ENCODE measurements at regions not wholly inside any gene's neighbourhood (a gene's known extent, or its start where the extent isn't known, plus 50 kb on each side); places are given as distances from the start of the nearest gene placed in this dataset.

DNA sequence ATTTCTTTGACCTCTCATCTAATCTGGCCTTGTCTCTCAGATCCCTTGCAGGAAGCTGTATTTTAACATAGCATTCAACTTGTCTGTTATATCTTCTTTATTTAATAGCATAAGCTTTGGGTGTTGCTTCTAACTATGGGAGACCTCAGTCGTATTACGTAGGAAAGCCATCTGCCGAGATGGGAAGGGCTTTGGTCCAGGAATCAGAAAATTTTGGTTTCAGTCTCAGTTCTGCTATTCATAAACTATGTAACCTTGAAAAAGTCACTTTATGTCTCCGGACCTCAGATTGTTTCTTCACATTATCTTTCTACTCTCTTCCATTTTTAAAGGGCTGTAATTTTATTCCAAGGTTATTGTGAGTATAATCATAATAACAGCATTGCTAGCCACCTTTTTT lies 297.7 kb downstream of the SATB2 start:
- Mint-ChIP-seq H3K36me3 (ENCODE audit: low read depth) (peaks cover 2% of the 10 kb centered on the region), H3K27me3 (ENCODE audit: low read depth) (peaks cover 7% of the 10 kb centered on the region), H3K4me3 (ENCODE audit: unreplicated experiment) (no peak overlapping the region), H3K4me1 (ENCODE audit: low read depth) (no peaks in the 10 kb centered on the region), H3K27ac (ENCODE audit: unreplicated experiment) (no peak overlapping the region), H3K9me3 (ENCODE audit: low read depth) (peaks cover 24% of the 10 kb centered on the region)
- TF ChIP-seq, protein P1, sequence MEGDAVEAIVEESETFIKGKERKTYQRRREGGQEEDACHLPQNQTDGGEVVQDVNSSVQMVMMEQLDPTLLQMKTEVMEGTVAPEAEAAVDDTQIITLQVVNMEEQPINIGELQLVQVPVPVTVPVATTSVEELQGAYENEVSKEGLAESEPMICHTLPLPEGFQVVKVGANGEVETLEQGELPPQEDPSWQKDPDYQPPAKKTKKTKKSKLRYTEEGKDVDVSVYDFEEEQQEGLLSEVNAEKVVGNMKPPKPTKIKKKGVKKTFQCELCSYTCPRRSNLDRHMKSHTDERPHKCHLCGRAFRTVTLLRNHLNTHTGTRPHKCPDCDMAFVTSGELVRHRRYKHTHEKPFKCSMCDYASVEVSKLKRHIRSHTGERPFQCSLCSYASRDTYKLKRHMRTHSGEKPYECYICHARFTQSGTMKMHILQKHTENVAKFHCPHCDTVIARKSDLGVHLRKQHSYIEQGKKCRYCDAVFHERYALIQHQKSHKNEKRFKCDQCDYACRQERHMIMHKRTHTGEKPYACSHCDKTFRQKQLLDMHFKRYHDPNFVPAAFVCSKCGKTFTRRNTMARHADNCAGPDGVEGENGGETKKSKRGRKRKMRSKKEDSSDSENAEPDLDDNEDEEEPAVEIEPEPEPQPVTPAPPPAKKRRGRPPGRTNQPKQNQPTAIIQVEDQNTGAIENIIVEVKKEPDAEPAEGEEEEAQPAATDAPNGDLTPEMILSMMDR (IDR thresholded peaks at IDR 0.05): no peak
- DNase-seq (ENCODE audit: low spot score): no peak

DNA sequence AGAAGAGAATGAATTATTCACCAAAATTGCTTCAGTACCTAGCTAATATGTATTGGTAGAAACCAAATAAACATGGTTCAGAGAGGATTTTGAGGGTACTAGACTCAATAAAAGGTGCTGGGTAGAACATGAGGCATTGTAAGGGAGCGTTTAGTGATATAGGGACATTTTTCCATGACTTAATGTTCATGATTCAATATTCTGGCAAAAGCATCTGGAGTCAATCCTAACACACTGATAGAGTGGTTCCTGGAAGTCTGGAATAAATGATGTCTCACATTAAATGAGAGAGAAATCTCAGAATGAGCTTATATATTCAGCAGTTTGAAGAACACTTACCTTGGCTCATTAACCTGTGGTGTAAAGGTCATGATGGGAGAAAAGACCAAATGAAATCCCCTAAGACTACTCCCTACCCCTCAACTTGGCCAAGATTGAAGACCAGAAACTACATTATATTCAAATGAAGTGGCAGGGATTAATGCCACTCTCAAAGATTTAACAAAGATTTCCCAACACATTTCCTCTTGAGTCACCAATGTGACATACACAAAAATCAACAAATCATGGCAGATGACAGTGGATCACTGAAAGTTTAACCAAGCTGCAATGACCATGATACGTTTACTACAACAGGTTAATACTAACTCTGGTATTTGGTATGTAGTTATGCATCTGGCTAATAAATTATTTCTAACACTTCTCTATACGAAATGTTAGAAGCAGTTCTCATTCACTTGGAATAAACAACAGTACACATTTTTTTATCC lies 309.5 kb downstream of the SATB2 start:
- TF ChIP-seq, protein P1 (IDR thresholded peaks at IDR 0.05): no peak
- Mint-ChIP-seq H3K4me3 (ENCODE audit: unreplicated experiment) (no peak overlapping the region), H3K27ac (ENCODE audit: unreplicated experiment) (no peak overlapping the region), H3K4me1 (ENCODE audit: low read depth) (no peaks in the 10 kb centered on the region), H3K9me3 (ENCODE audit: low read depth) (peaks cover 3% of the 10 kb centered on the region), H3K36me3 (ENCODE audit: low read depth) (no peaks in the 10 kb centered on the region), H3K27me3 (ENCODE audit: low read depth) (peaks cover 14% of the 10 kb centered on the region)
- no peak for DNase-seq (ENCODE audit: low spot score)

DNA sequence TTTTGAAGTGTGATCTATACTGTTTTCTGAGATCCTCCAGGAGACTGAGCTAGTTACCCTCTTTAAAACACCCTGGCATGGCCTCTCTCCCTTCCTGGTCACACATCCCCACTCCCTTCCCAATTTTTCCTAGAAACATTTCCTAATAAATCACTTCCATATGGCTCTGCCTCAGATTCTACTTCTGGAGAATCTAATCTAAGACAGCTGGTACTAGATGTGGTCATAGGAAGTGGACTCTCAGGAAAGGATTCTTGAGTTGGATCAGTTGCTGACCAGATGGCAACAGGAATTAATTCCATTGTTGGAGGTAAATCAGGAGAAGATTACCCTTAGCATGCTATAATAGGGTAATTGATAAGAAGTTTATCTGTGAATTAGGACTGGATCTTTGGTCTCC lies 310.5 kb downstream of the SATB2 start:
- TF ChIP-seq, protein P1 (IDR thresholded peaks at IDR 0.05): no peak
- Mint-ChIP-seq H3K36me3 (ENCODE audit: low read depth) (no peaks in the 10 kb centered on the region), H3K4me3 (ENCODE audit: unreplicated experiment) (no peak overlapping the region), H3K4me1 (ENCODE audit: low read depth) (no peaks in the 10 kb centered on the region), H3K27me3 (ENCODE audit: low read depth) (peaks cover 10% of the 10 kb centered on the region), H3K27ac (ENCODE audit: unreplicated experiment) (no peak overlapping the region), H3K9me3 (ENCODE audit: low read depth) (peaks cover 5% of the 10 kb centered on the region)
- no peak for DNase-seq (ENCODE audit: low spot score)

DNA sequence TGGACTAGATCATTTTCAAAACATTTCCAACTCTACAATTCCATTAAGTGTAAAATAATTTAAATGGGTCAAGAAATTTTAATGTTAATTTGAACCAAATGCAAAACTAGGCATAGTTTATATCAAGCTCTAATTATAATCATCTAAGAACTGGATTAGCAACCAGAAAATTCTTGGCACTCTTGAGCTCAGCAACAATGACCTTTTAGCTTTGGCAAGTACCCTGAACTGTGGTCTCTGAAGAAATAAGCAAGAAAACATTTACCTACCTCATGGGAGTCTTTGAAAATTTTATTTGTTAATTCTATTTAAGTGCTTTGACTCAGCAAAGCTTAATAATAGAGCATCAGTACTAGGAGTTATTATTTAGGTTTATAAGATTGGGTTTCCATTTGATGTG lies 313.2 kb downstream of the SATB2 start:
- Mint-ChIP-seq H3K4me3 (ENCODE audit: unreplicated experiment) (no peak overlapping the region), H3K4me1 (ENCODE audit: low read depth) (no peaks in the 10 kb centered on the region), H3K9me3 (ENCODE audit: low read depth) (peaks cover 18% of the 10 kb centered on the region), H3K27ac (ENCODE audit: unreplicated experiment) (no peak overlapping the region), H3K36me3 (ENCODE audit: low read depth) (no peaks in the 10 kb centered on the region), H3K27me3 (ENCODE audit: low read depth) (peaks cover 11% of the 10 kb centered on the region)
- TF ChIP-seq, protein P1 (IDR thresholded peaks at IDR 0.05): no peak
- no peak for DNase-seq (ENCODE audit: low spot score)

DNA sequence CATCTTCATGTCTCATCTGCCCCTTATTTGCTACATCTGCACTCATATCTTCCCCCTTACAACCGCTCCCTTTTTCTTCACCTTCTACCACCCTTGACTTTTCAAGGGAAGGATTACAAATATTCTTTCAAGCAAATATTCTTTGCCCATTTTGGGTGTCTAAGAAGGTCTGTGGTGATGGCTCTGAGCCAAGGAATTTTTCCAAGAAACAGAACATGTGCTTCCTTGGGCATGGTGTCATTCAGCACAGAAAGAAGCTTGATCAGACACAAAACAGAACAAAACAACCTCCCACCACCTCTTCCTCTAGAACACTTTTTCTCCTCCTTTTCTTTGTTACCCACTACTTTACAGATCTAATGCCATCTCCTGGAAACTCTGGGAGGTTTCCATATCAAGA lies 313.7 kb downstream of the SATB2 start:
- Mint-ChIP-seq H3K27ac (ENCODE audit: unreplicated experiment) (no peak overlapping the region), H3K36me3 (ENCODE audit: low read depth) (no peaks in the 10 kb centered on the region)

More for the DNA sequence above, 313.7 kb downstream of the SATB2 start:
- no peak overlapping the region for H3K4me3 Mint-ChIP-seq (ENCODE audit: unreplicated experiment)
- DNase-seq (ENCODE audit: low spot score): no peak
- H3K9me3 Mint-ChIP-seq (ENCODE audit: low read depth): peaks cover 18% of the 10 kb centered on the region
- H3K27me3 Mint-ChIP-seq (ENCODE audit: low read depth): peaks cover 9% of the 10 kb centered on the region
- H3K4me1 Mint-ChIP-seq (ENCODE audit: low read depth): no peaks in the 10 kb centered on the region
- TF ChIP-seq, protein P1 (IDR thresholded peaks at IDR 0.05): no peak

Data from chondrocyte (in vitro differentiated cells).